H9 (cell line): ENCODE measurements at regions not wholly inside any gene's neighbourhood (a gene's known extent, or its start where the extent isn't known, plus 50 kb on each side); places are given as distances from the start of the nearest gene placed in this dataset.
A peak's percentile ranks its signal among the peaks of the same experiment; 100 is the strongest.

Experiments used
- DNase-seq: peaks from one replicate; pipeline ENCODE4 v3.0.0-alpha.2; 2017
- H2AFZ ChIP-seq: one replicate; pipeline ENCODE4 v1.6.1; 2013; ENCODE audit warnings: mild to moderate bottlenecking, low read length, control low read depth, moderate library complexity
- H2AK5ac ChIP-seq: 2 replicates; pipeline ENCODE4 v1.6.1; 2013; ENCODE audit warnings: low read length, control low read depth, mixed read lengths; ENCODE audit not compliant: insufficient read length
- H2BK120ac ChIP-seq: one replicate; pipeline ENCODE4 v1.6.1; 2013; ENCODE audit warnings: low read depth, mild to moderate bottlenecking, low read length, control low read depth, inconsistent platforms; ENCODE audit not compliant: poor library complexity, severe bottlenecking
- H2BK12ac ChIP-seq: 2 replicates; pipeline ENCODE4 v1.6.1; 2013; ENCODE audit warnings: low read length, control low read depth, mixed read lengths, low read depth; ENCODE audit not compliant: insufficient read length
- H2BK15ac ChIP-seq: 2 replicates; pipeline ENCODE4 v1.6.1; 2013; ENCODE audit warnings: low read depth, low read length, control low read depth
- H2BK20ac ChIP-seq: one replicate; pipeline ENCODE4 v1.6.1; 2013; ENCODE audit warnings: low read depth, mild to moderate bottlenecking, low read length, control low read depth, inconsistent platforms; ENCODE audit not compliant: poor library complexity, severe bottlenecking
- H2BK5ac ChIP-seq: 2 replicates; pipeline ENCODE4 v1.6.1; 2013; ENCODE audit warnings: low read length, control low read depth, mixed read lengths; ENCODE audit not compliant: insufficient read length
- H3K14ac ChIP-seq: 2 replicates; pipeline ENCODE4 v1.6.1; 2013; ENCODE audit warnings: low read length, control low read depth; ENCODE audit not compliant: insufficient read depth
- H3K18ac ChIP-seq: 2 replicates; pipeline ENCODE4 v1.6.1; 2013; ENCODE audit warnings: low read depth, mild to moderate bottlenecking, mixed read lengths, low read length, control low read depth; ENCODE audit not compliant: insufficient read length
- H3K23ac ChIP-seq: 2 replicates; pipeline ENCODE4 v1.6.1; 2013; ENCODE audit warnings: low read length, control low read depth, mixed read lengths, low read depth; ENCODE audit not compliant: insufficient read length
- H3K23me2 ChIP-seq: 2 replicates; pipeline ENCODE4 v1.6.1; 2013; ENCODE audit warnings: low read depth, mild to moderate bottlenecking, mixed read lengths, low read length, control low read depth; ENCODE audit not compliant: insufficient read length, poor library complexity, severe bottlenecking
- H3K27ac ChIP-seq: 2 replicates; pipeline ENCODE4 v1.5.1; 2013; ENCODE audit warnings: low read length, control low read depth, mixed read lengths, low read depth; ENCODE audit not compliant: insufficient read length
- H3K27me3 ChIP-seq: 2 replicates; pipeline ENCODE4 v1.6.1; 2013; ENCODE audit warnings: low read length, control low read depth, inconsistent platforms; ENCODE audit not compliant: insufficient read depth
- H3K4ac ChIP-seq: 2 replicates; pipeline ENCODE4 v1.6.1; 2013; ENCODE audit warnings: low read depth, mild to moderate bottlenecking, control low read depth, inconsistent platforms, low read length, moderate library complexity
- H3K4me1 ChIP-seq: 2 replicates; pipeline ENCODE4 v1.6.1; 2013; ENCODE audit warnings: low read length, control low read depth, inconsistent platforms; ENCODE audit not compliant: insufficient read depth
- H3K4me2 ChIP-seq: 2 replicates; pipeline ENCODE4 v1.6.1; 2013; ENCODE audit warnings: low read length, control low read depth, mixed read lengths; ENCODE audit not compliant: insufficient read length, insufficient read depth
- H3K56ac ChIP-seq: 2 replicates; pipeline ENCODE4 v1.6.1; 2013; ENCODE audit warnings: low read depth, mild to moderate bottlenecking, mixed read lengths, low read length, control low read depth; ENCODE audit not compliant: insufficient read length
- H3K79me1 ChIP-seq: 2 replicates; pipeline ENCODE4 v1.6.1; 2013; ENCODE audit warnings: low read depth, mild to moderate bottlenecking, moderate library complexity, low read length, control low read depth, inconsistent platforms; ENCODE audit not compliant: insufficient read depth, poor library complexity, severe bottlenecking
- H3K79me2 ChIP-seq: 2 replicates; pipeline ENCODE4 v1.6.1; 2013; ENCODE audit warnings: low read length, control low read depth, inconsistent platforms; ENCODE audit not compliant: insufficient read depth
- H3K9ac ChIP-seq: 2 replicates; pipeline ENCODE4 v1.6.1; 2013; ENCODE audit warnings: low read length, control low read depth, mixed read lengths; ENCODE audit not compliant: insufficient read length; ENCODE audit errors: extremely low read depth
- H3K9me3 ChIP-seq: one replicate; pipeline ENCODE4 v1.6.1; 2013; ENCODE audit warnings: low read depth, low read length, inconsistent platforms; ENCODE audit not compliant: control insufficient read depth
- H3T11ph ChIP-seq: one replicate; pipeline ENCODE4 v1.6.1; 2013; ENCODE audit warnings: mild to moderate bottlenecking, low read length, control low read depth, inconsistent platforms
- H4K20me1 ChIP-seq: one replicate; pipeline ENCODE4 v1.6.1; 2013; ENCODE audit not compliant: control insufficient read depth, insufficient read length, insufficient read depth
- H4K5ac ChIP-seq: 2 replicates; pipeline ENCODE4 v1.6.1; 2013; ENCODE audit warnings: low read depth, mild to moderate bottlenecking, mixed read lengths, low read length, control low read depth; ENCODE audit not compliant: insufficient read length
- H4K8ac ChIP-seq: replicated peaks from 2 replicates; pipeline ENCODE4 v1.6.1; 2013; ENCODE audit warnings: low read length, control low read depth, mixed read lengths, low read depth; ENCODE audit not compliant: insufficient read length
- H4K91ac ChIP-seq: 2 replicates; pipeline ENCODE4 v1.6.1; 2013; ENCODE audit warnings: low read depth, mild to moderate bottlenecking, moderate library complexity, mixed read lengths, low read length, control low read depth; ENCODE audit not compliant: insufficient read length
- H3K27ac Mint-ChIP-seq, 3 experiments: 2 replicates in 2 of 3; 3 replicates in 1 of 3; pipeline ENCODE4 v1.8.0; 2020 to 2021; ENCODE audit warnings: mixed read lengths in 3 of 3, mild to moderate bottlenecking in 1 of 3, moderate library complexity in 1 of 3
- H3K27me3 Mint-ChIP-seq: 2 replicates; pipeline ENCODE4 v1.8.0; 2021; ENCODE audit warnings: low read depth, mild to moderate bottlenecking, moderate library complexity, mixed read lengths
- H3K36me3 Mint-ChIP-seq, 3 experiments: 2 replicates in 2 of 3; 3 replicates in 1 of 3; pipeline ENCODE4 v1.8.0; 2020 to 2021; ENCODE audit warnings: low read depth in 3 of 3, mixed read lengths in 3 of 3; ENCODE audit not compliant: insufficient read depth in 1 of 3
- H3K4me1 Mint-ChIP-seq, 2 experiments: 2 replicates each; pipeline ENCODE4 v1.8.0; 2020; ENCODE audit warnings: mixed read lengths in 2 of 2
- H3K4me3 Mint-ChIP-seq, 2 experiments: 2 replicates in 1 of 2; 3 replicates in 1 of 2; pipeline ENCODE4 v1.8.0; 2020 to 2021; ENCODE audit warnings: mild to moderate bottlenecking in 2 of 2, mixed read lengths in 2 of 2, moderate library complexity in 1 of 2
- H3K9me3 Mint-ChIP-seq, 2 experiments: 2 replicates in 1 of 2; 3 replicates in 1 of 2; pipeline ENCODE4 v1.8.0; 2020; ENCODE audit warnings: mild to moderate bottlenecking in 2 of 2, mixed read lengths in 2 of 2, moderate library complexity in 1 of 2
- CTCF ChIP-seq: fragments of 200-600 bp; sonication (generic); conservative IDR thresholded peaks from 3 replicates; pipeline ENCODE4 v1.8.0; 2021; ENCODE audit warnings: antibody characterized with exemption, mild to moderate bottlenecking
- WGBS: extraction: QIAGEN DNeasy Blood & Tissue Kit; methylation state at CpG from one replicate; pipeline ENCODE4 v1.1.7; 2013; ENCODE audit warnings: missing lambda C conversion rate, low lambda C conversion rate, mixed read lengths; ENCODE audit not compliant: insufficient read length; ENCODE audit errors: extremely low coverage; 5-methylcytosine and 5-hydroxymethylcytosine counted together

GRCh38 chr3:35486295-35486694, 153.0 kb upstream of the ARPP21 start:
- no peaks in the 10 kb centered on the region for H3K27me3 ChIP-seq
- no peak overlapping the region for H3K4me3 Mint-ChIP-seq
- TF ChIP-seq CTCF, result no peak
- H2BK120ac ChIP-seq, result no peak overlapping the region
- no peaks in the 10 kb centered on the region; the same call in 1 of the 2 replicates for H3K27me3 Mint-ChIP-seq
- H4K20me1 ChIP-seq, result no peaks in the 10 kb centered on the region
- no peaks in the 10 kb centered on the region for H3K79me2 ChIP-seq
- no CpG with 5 or more reads among the region's 1 CpG for WGBS
- H3K4me2 ChIP-seq, result no peak overlapping the region
- H3K9me3 Mint-ChIP-seq, result peaks cover 6 to 13% of the 10 kb centered on the region in 2 experiments; a peak in 4 of 5 replicates
- no peaks in the 10 kb centered on the region for H3K9me3 ChIP-seq
- H2BK12ac ChIP-seq, result no peak overlapping the region
- H2BK15ac ChIP-seq, result no peak overlapping the region
- peaks cover 27 to 37% of the 10 kb centered on the region in 2 experiments for H3K4me1 Mint-ChIP-seq
- H3K23me2 ChIP-seq, result no peaks in the 10 kb centered on the region
- no peak overlapping the region for H3K9ac ChIP-seq
- H4K8ac ChIP-seq, result no peak overlapping the region
- no peak overlapping the region for H2AFZ ChIP-seq
- no peak overlapping the region for H3K18ac ChIP-seq
- no peak overlapping the region for H3K14ac ChIP-seq
- no peaks in the 10 kb centered on the region for H3K4me1 ChIP-seq
- no peak overlapping the region for H2BK20ac ChIP-seq
- H2BK5ac ChIP-seq, result no peak overlapping the region
- DNase-seq, result no peak
- no peak overlapping the region for H3K56ac ChIP-seq
- H3T11ph ChIP-seq, result no peak overlapping the region
- H3K79me1 ChIP-seq, result no peaks in the 10 kb centered on the region
- H3K27ac ChIP-seq, result no peak overlapping the region
- no peak overlapping the region for H4K5ac ChIP-seq
- H4K91ac ChIP-seq, result no peak overlapping the region
- H3K23ac ChIP-seq, result no peak overlapping the region
- peaks cover 0 to 8% (median 2%) of the 10 kb centered on the region in 3 experiments; a peak in 3 of 7 replicates for H3K36me3 Mint-ChIP-seq
- no peak overlapping the region for H2AK5ac ChIP-seq
- no peak overlapping the region for H3K4ac ChIP-seq
- peak overlapping the region in 1 of 3 experiments; percentile 92; a peak in 2 of 7 replicates for H3K27ac Mint-ChIP-seq
